ENCODE measurements at regions not wholly inside any gene's neighbourhood (a gene's known extent, or its start where the extent isn't known, plus 50 kb on each side); places are given as distances from the start of the nearest gene placed in this dataset.
A peak's percentile ranks its signal among the peaks of the same experiment; 100 is the strongest.

GRCh38 chr7:15113752-15114151 lies 211.2 kb upstream of the DGKB start:
- no peaks in the 10 kb centered on the region for H3K9me3 Mint-ChIP-seq (ENCODE audit: unreplicated experiment)
- DNase-seq (ENCODE audit: unreplicated experiment): peak; percentile 25
- H3K4me1 Mint-ChIP-seq (ENCODE audit: insufficient read depth, unreplicated experiment): no peaks in the 10 kb centered on the region
- no TSS peak for BruUV-seq (replicated peaks)
- intact Hi-C loops (cut with micrococcal nuclease): no loop called here
- CTCF ChIA-PET: no interaction called here
- no peak overlapping the region for H3K27ac Mint-ChIP-seq (ENCODE audit: low read depth, unreplicated experiment)
- TF ChIP-seq CTCF (IDR thresholded peaks at IDR 0.05; ENCODE audit: unreplicated experiment): no peak
- no peak overlapping the region for H3K4me3 Mint-ChIP-seq (ENCODE audit: unreplicated experiment)
- POLR2A ChIA-PET: interaction anchor here (0.7 kb wide), 1 partner anchor 1058 kb away, joined by 3 read pairs; no protein-coding TSS in a partner anchor
- no peaks in the 10 kb centered on the region for H3K27me3 Mint-ChIP-seq (ENCODE audit: insufficient read depth, unreplicated experiment)
- H3K36me3 Mint-ChIP-seq (ENCODE audit: insufficient read depth, unreplicated experiment): no peaks in the 10 kb centered on the region

- no peak for DNase-seq (ENCODE audit: unreplicated experiment)
- BruUV-seq (replicated peaks): no TSS peak
- no peak overlapping the region for H3K4me3 Mint-ChIP-seq (ENCODE audit: unreplicated experiment)
- H3K27me3 Mint-ChIP-seq (ENCODE audit: insufficient read depth, unreplicated experiment): peaks cover 19% of the 10 kb centered on the region
- intact Hi-C loops (cut with micrococcal nuclease): no loop called here
- H3K9me3 Mint-ChIP-seq (ENCODE audit: unreplicated experiment): no peaks in the 10 kb centered on the region
- H3K36me3 Mint-ChIP-seq (ENCODE audit: insufficient read depth, unreplicated experiment): no peaks in the 10 kb centered on the region
- H3K4me1 Mint-ChIP-seq (ENCODE audit: insufficient read depth, unreplicated experiment): no peaks in the 10 kb centered on the region
- CTCF ChIA-PET: no interaction called here
- no peak overlapping the region for H3K27ac Mint-ChIP-seq (ENCODE audit: low read depth, unreplicated experiment)
- POLR2A ChIA-PET: no interaction called here
- TF ChIP-seq CTCF (IDR thresholded peaks at IDR 0.05; ENCODE audit: unreplicated experiment): no peak
These were observed 203.2 kb upstream of the DGKB start for GRCh38 chr7:15105711-15106110.

- ChIA-PET CTCF (interaction anchor here (1.4 kb wide), 1 partner anchor 89 kb away, joined by 3 read pairs; no protein-coding TSS in a partner anchor), POLR2A (no interaction called here)
- H3K4me3 Mint-ChIP-seq (ENCODE audit: unreplicated experiment): no peak overlapping the region
- intact Hi-C loops (cut with micrococcal nuclease): loop anchor here (5.0 kb wide), 1 partner anchor 443 kb away; no protein-coding TSS in a partner anchor
- TF ChIP-seq CTCF (IDR thresholded peaks at IDR 0.05; ENCODE audit: unreplicated experiment): no peak
- BruUV-seq (replicated peaks): no TSS peak
- H3K36me3 Mint-ChIP-seq (ENCODE audit: insufficient read depth, unreplicated experiment): no peaks in the 10 kb centered on the region
- H3K27ac Mint-ChIP-seq (ENCODE audit: low read depth, unreplicated experiment): no peak overlapping the region
- H3K27me3 Mint-ChIP-seq (ENCODE audit: insufficient read depth, unreplicated experiment): peaks cover 19% of the 10 kb centered on the region
- no peaks in the 10 kb centered on the region for H3K9me3 Mint-ChIP-seq (ENCODE audit: unreplicated experiment)
- DNase-seq (ENCODE audit: unreplicated experiment): no peak
- H3K4me1 Mint-ChIP-seq (ENCODE audit: insufficient read depth, unreplicated experiment): no peaks in the 10 kb centered on the region
These were observed 202.0 kb upstream of the DGKB start for GRCh38 chr7:15104411-15105092.

GRCh38 chr7:15099074-15099473 lies 196.5 kb upstream of the DGKB start:
- TF ChIP-seq CTCF (IDR thresholded peaks at IDR 0.05; ENCODE audit: unreplicated experiment): no peak
- Mint-ChIP-seq H3K27ac (ENCODE audit: low read depth, unreplicated experiment) (no peak overlapping the region), H3K9me3 (ENCODE audit: unreplicated experiment) (peaks cover 7% of the 10 kb centered on the region), H3K4me1 (ENCODE audit: insufficient read depth, unreplicated experiment) (no peaks in the 10 kb centered on the region), H3K4me3 (ENCODE audit: unreplicated experiment) (no peak overlapping the region), H3K36me3 (ENCODE audit: insufficient read depth, unreplicated experiment) (no peaks in the 10 kb centered on the region), H3K27me3 (ENCODE audit: insufficient read depth, unreplicated experiment) (peaks cover 6% of the 10 kb centered on the region)
- CTCF ChIA-PET: interaction anchor here (0.7 to 1.0 kb wide), 2 partner anchors 9 to 69 kb away, joined by 3 read pairs; no protein-coding TSS in a partner anchor
- BruUV-seq (replicated peaks): no TSS peak
- intact Hi-C loops (cut with micrococcal nuclease): no loop called here
- POLR2A ChIA-PET: no interaction called here
- DNase-seq (ENCODE audit: unreplicated experiment): no peak

All from MCF 10A (cell line).